ENCODE measurements at regions not wholly inside any gene's neighbourhood (a gene's known extent, or its start where the extent isn't known, plus 50 kb on each side); places are given as distances from the start of the nearest gene placed in this dataset.

DNA sequence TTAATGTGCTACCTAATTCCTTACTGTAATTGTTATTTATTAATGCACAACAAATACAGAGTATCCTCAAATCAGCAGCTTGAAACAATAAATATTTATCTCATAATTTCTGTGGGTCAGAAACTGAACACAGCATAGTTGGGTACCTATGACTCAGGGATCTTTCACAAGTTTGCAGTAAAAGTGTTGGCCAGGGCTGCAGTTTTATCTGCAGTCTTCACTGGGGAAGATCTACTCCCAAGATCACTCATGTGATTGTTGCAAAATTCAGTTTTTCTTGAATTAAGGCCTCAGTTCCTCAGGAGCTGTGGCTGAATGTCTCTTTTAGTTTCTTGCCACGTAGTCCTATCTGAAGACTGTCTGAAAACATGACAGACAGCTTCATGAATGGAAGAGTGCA lies 237.8 kb downstream of the ZWINT start:
- Mint-ChIP-seq H3K27me3 (ENCODE audit: low read depth, unreplicated experiment) (no peaks in the 10 kb centered on the region), H3K4me1 (ENCODE audit: low read depth, unreplicated experiment) (no peaks in the 10 kb centered on the region), H3K27ac (ENCODE audit: unreplicated experiment) (no peak overlapping the region), H3K4me3 (ENCODE audit: unreplicated experiment) (no peak overlapping the region), H3K36me3 (ENCODE audit: low read depth, unreplicated experiment) (no peaks in the 10 kb centered on the region), H3K9me3 (ENCODE audit: unreplicated experiment) (no peaks in the 10 kb centered on the region)
- Histone ChIP-seq H2AFZ (ENCODE audit: low read depth, low read length) (no peak overlapping the region), H3K9me3 (ENCODE audit: insufficient read depth, low read depth, low read length) (no peaks in the 10 kb centered on the region), H3K27me3 (ENCODE audit: insufficient read depth, low read length) (no peaks in the 10 kb centered on the region), H3K4me3 (ENCODE audit: insufficient read depth, low read depth, low read length) (no peak overlapping the region), H3K36me3 (ENCODE audit: insufficient read depth, low read length) (no peaks in the 10 kb centered on the region), H3K9ac (ENCODE audit: low read length) (no peak overlapping the region), H3K4me1 (ENCODE audit: insufficient read depth, low read length) (no peaks in the 10 kb centered on the region), H4K20me1 (ENCODE audit: insufficient read depth, low read length) (no peaks in the 10 kb centered on the region), H3K79me2 (ENCODE audit: insufficient read depth, low read length) (no peaks in the 10 kb centered on the region), H3K4me2 (ENCODE audit: low read length) (no peak overlapping the region), H3K27ac (ENCODE audit: low read depth, low read length) (no peak overlapping the region)
- TF ChIP-seq, protein P1, sequence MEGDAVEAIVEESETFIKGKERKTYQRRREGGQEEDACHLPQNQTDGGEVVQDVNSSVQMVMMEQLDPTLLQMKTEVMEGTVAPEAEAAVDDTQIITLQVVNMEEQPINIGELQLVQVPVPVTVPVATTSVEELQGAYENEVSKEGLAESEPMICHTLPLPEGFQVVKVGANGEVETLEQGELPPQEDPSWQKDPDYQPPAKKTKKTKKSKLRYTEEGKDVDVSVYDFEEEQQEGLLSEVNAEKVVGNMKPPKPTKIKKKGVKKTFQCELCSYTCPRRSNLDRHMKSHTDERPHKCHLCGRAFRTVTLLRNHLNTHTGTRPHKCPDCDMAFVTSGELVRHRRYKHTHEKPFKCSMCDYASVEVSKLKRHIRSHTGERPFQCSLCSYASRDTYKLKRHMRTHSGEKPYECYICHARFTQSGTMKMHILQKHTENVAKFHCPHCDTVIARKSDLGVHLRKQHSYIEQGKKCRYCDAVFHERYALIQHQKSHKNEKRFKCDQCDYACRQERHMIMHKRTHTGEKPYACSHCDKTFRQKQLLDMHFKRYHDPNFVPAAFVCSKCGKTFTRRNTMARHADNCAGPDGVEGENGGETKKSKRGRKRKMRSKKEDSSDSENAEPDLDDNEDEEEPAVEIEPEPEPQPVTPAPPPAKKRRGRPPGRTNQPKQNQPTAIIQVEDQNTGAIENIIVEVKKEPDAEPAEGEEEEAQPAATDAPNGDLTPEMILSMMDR (IDR thresholded peaks at IDR 0.05; ENCODE audit: insufficient read depth, low read depth, low read length): no peak
- TF ChIP-seq EZH2 (IDR thresholded peaks at IDR 0.05; ENCODE audit: insufficient read depth, low read length): no peak
- FAIRE-seq (no peak), DNase-seq (ENCODE audit: low read depth) (no peak)

DNA sequence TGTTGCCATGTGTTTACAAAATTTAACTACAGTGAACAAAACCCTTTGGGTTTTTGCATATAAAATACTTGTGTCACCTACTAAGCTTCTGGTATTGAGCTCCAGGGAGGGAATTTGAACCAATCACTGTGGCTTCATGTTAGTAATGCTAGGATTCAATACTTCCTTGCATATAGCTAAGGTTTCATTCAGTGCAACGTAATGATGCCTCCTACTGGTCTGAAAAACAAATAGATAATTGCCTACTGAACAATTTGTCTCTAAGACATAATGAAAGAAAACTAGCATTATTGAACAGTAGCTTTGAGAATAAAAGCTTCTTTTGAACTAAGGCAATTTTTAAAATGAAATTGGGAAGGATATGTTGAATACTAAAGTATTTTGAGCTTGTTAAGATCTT lies 244.4 kb downstream of the ZWINT start:
- Mint-ChIP-seq H3K9me3 (ENCODE audit: unreplicated experiment) (no peaks in the 10 kb centered on the region), H3K4me1 (ENCODE audit: low read depth, unreplicated experiment) (no peaks in the 10 kb centered on the region), H3K4me3 (ENCODE audit: unreplicated experiment) (no peak overlapping the region), H3K27ac (ENCODE audit: unreplicated experiment) (no peak overlapping the region), H3K27me3 (ENCODE audit: low read depth, unreplicated experiment) (no peaks in the 10 kb centered on the region), H3K36me3 (ENCODE audit: low read depth, unreplicated experiment) (no peaks in the 10 kb centered on the region)
- Histone ChIP-seq H2AFZ (ENCODE audit: low read depth, low read length) (no peak overlapping the region), H3K36me3 (ENCODE audit: insufficient read depth, low read length) (no peaks in the 10 kb centered on the region), H3K27me3 (ENCODE audit: insufficient read depth, low read length) (no peaks in the 10 kb centered on the region), H3K79me2 (ENCODE audit: insufficient read depth, low read length) (no peaks in the 10 kb centered on the region), H3K9me3 (ENCODE audit: insufficient read depth, low read depth, low read length) (no peaks in the 10 kb centered on the region), H3K4me3 (ENCODE audit: insufficient read depth, low read depth, low read length) (no peak overlapping the region), H3K4me1 (ENCODE audit: insufficient read depth, low read length) (no peaks in the 10 kb centered on the region), H3K27ac (ENCODE audit: low read depth, low read length) (no peak overlapping the region), H4K20me1 (ENCODE audit: insufficient read depth, low read length) (no peaks in the 10 kb centered on the region), H3K9ac (ENCODE audit: low read length) (no peak overlapping the region), H3K4me2 (ENCODE audit: low read length) (no peak overlapping the region)
- TF ChIP-seq, protein P1 (IDR thresholded peaks at IDR 0.05; ENCODE audit: insufficient read depth, low read depth, low read length): no peak
- no peak for TF ChIP-seq EZH2 (IDR thresholded peaks at IDR 0.05; ENCODE audit: insufficient read depth, low read length)
- no peak for DNase-seq (ENCODE audit: low read depth)
- no peak for FAIRE-seq

DNA sequence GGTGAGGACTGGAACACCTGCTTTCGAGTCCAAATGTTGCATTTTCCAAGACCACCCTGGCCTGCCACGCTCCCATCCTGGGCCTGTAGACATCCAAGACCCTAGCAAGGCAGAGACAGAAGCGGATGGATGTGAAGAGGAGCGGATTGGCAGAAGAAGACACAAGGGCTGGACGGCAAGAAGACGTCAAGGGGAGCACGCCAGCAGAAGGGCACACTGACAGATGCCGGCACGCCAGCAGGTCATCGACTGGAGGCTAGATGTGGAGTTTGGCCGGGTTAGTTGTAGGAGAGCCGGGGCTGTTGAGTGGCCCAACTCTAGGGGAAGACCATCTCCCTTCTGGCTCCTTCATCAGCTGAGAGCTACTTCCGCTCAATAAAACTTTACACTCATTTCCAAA lies 251.6 kb downstream of the ZWINT start:
- FAIRE-seq: no peak

More for the DNA sequence above, 251.6 kb downstream of the ZWINT start:
- no peak overlapping the region for H3K4me2 ChIP-seq (ENCODE audit: low read length)
- H3K36me3 ChIP-seq (ENCODE audit: insufficient read depth, low read length): no peaks in the 10 kb centered on the region
- no peaks in the 10 kb centered on the region for H4K20me1 ChIP-seq (ENCODE audit: insufficient read depth, low read length)
- H3K27me3 ChIP-seq (ENCODE audit: insufficient read depth, low read length): no peaks in the 10 kb centered on the region
- Mint-ChIP-seq H3K27ac (ENCODE audit: unreplicated experiment) (no peak overlapping the region), H3K36me3 (ENCODE audit: low read depth, unreplicated experiment) (no peaks in the 10 kb centered on the region), H3K4me3 (ENCODE audit: unreplicated experiment) (no peak overlapping the region), H3K27me3 (ENCODE audit: low read depth, unreplicated experiment) (no peaks in the 10 kb centered on the region), H3K4me1 (ENCODE audit: low read depth, unreplicated experiment) (no peaks in the 10 kb centered on the region), H3K9me3 (ENCODE audit: unreplicated experiment) (no peaks in the 10 kb centered on the region)
- no peaks in the 10 kb centered on the region for H3K4me1 ChIP-seq (ENCODE audit: insufficient read depth, low read length)
- H3K4me3 ChIP-seq (ENCODE audit: insufficient read depth, low read depth, low read length): no peak overlapping the region
- no peak overlapping the region for H3K9ac ChIP-seq (ENCODE audit: low read length)
- TF ChIP-seq, protein P1 (IDR thresholded peaks at IDR 0.05; ENCODE audit: insufficient read depth, low read depth, low read length): no peak
- no peak for TF ChIP-seq EZH2 (IDR thresholded peaks at IDR 0.05; ENCODE audit: insufficient read depth, low read length)
- H2AFZ ChIP-seq (ENCODE audit: low read depth, low read length): no peak overlapping the region
- H3K27ac ChIP-seq (ENCODE audit: low read depth, low read length): no peak overlapping the region
- DNase-seq (ENCODE audit: low read depth): no peak
- no peaks in the 10 kb centered on the region for H3K79me2 ChIP-seq (ENCODE audit: insufficient read depth, low read length)
- no peaks in the 10 kb centered on the region for H3K9me3 ChIP-seq (ENCODE audit: insufficient read depth, low read depth, low read length)

Data from astrocyte (in vitro differentiated cells and primary cell).